NB4 (cell line): ENCODE measurements at regions not wholly inside any gene's neighbourhood (a gene's known extent, or its start where the extent isn't known, plus 50 kb on each side); places are given as distances from the start of the nearest gene placed in this dataset.

Experiments
- CTCF ChIP-seq: IDR thresholded peaks from one replicate; pipeline ENCODE4 v1.5.1; 2012; ENCODE audit warnings: low read depth, low read length
- MAX ChIP-seq: IDR thresholded peaks from 2 replicates; pipeline ENCODE4 v1.6.1; 2011; ENCODE audit warnings: low read depth, low read length
- POLR2A ChIP-seq: IDR thresholded peaks from 2 replicates; pipeline ENCODE4 v1.6.1; 2011; ENCODE audit warnings: mild to moderate bottlenecking; ENCODE audit not compliant: insufficient read length; ENCODE audit errors: extremely low read depth

- no peak for TF ChIP-seq CTCF
- no peak for TF ChIP-seq MAX
- no peak for TF ChIP-seq POLR2A
These were observed 420.6 kb downstream of the SPRY1 start for GRCh38 chr4:123817025-123817688.
